ENCODE measurements at regions not wholly inside any gene's neighbourhood (a gene's known extent, or its start where the extent isn't known, plus 50 kb on each side); places are given as distances from the start of the nearest gene placed in this dataset.

DNA sequence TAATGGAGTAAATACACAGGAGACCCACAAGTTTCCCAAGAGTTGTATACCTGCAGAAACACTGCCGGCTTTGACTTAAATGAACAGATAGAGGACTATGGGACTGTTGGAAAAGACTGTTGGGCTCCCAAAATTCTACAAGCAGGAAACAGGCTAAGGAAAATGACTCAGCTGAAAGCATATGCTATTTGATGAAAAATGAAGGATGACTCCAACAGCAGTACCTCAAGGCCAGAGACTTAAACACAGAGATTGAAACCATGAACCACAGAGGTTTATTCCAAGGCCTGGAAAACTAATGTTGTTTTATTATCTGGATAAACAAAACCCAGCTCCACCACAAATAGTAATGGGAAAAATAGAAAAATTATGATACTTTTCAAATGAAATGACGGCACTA lies 187.7 kb downstream of the TNFSF18 start:
- CTCF ChIA-PET = no interaction called here
- no peak for DNase-seq
- intact Hi-C loops (cut with micrococcal nuclease; ENCODE audit: unreplicated experiment) = no loop called here
- no TSS peak for BruUV-seq (replicated peaks)
- H3K27ac Mint-ChIP-seq (ENCODE audit: unreplicated experiment) = no peak overlapping the region
- Histone ChIP-seq H3K36me3 (ENCODE audit: control insufficient read depth, insufficient read depth, low read length) (no peaks in the 10 kb centered on the region), H3K4me3 (ENCODE audit: low read depth, low read length) (no peak overlapping the region), H3K9me3 (no peaks in the 10 kb centered on the region; the same call in 1 of the 2 replicates), H3K27me3 (replicated peaks; ENCODE audit: control insufficient read depth, insufficient read depth, low read length) (no peaks in the 10 kb centered on the region), H3K4me1 (no peaks in the 10 kb centered on the region)
- no peaks in the 10 kb centered on the region for H3K9me3 Mint-ChIP-seq (ENCODE audit: unreplicated experiment)
- no peaks in the 10 kb centered on the region for H3K36me3 Mint-ChIP-seq (ENCODE audit: insufficient read depth, unreplicated experiment)
- POLR2A ChIA-PET = no interaction called here
- TF ChIP-seq, protein P1, sequence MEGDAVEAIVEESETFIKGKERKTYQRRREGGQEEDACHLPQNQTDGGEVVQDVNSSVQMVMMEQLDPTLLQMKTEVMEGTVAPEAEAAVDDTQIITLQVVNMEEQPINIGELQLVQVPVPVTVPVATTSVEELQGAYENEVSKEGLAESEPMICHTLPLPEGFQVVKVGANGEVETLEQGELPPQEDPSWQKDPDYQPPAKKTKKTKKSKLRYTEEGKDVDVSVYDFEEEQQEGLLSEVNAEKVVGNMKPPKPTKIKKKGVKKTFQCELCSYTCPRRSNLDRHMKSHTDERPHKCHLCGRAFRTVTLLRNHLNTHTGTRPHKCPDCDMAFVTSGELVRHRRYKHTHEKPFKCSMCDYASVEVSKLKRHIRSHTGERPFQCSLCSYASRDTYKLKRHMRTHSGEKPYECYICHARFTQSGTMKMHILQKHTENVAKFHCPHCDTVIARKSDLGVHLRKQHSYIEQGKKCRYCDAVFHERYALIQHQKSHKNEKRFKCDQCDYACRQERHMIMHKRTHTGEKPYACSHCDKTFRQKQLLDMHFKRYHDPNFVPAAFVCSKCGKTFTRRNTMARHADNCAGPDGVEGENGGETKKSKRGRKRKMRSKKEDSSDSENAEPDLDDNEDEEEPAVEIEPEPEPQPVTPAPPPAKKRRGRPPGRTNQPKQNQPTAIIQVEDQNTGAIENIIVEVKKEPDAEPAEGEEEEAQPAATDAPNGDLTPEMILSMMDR (IDR thresholded peaks at IDR 0.05; ENCODE audit: insufficient read depth in 1 of 2, low read depth in 1 of 2, low read length in 1 of 2, severe bottlenecking in 1 of 2, unreplicated experiment in 1 of 2) = no peak
- H3K27me3 Mint-ChIP-seq (ENCODE audit: insufficient read depth, unreplicated experiment) = no peaks in the 10 kb centered on the region
- H3K4me1 Mint-ChIP-seq (ENCODE audit: low read depth, unreplicated experiment) = no peaks in the 10 kb centered on the region
- no peak overlapping the region for H3K4me3 Mint-ChIP-seq (ENCODE audit: unreplicated experiment)

DNA sequence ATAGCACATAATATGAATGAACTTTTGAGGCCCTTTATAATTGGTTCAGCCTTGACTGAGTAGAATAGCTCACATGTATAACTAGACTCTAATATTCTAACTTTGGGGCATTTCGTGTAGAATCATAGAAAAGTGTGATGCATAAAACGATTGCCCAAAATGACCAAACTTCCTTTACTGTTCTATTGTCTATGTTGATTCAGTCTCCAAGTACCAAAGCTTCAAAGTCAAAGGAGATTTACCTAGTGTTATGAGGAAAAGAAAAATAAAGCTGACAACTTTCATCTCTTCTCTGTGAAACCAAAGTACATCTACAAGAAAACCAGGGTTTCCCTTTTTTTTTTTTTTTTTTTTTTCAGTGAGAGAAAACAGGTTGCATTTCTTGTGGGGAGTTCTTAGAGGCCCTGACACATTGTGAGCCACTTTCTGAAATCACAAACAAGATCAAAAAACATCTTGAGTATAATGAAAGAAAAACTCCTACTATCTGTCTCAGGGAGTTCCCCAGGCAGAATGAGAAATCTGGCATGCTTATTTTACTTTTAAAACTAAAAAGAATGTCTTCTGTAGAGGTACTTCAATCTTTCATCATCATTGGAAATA lies 183.4 kb downstream of the TNFSF18 start:
- no peak overlapping the region for H3K4me3 ChIP-seq (ENCODE audit: low read depth, low read length)
- H3K4me1 ChIP-seq = peaks cover 12% of the 10 kb centered on the region
- BruUV-seq (replicated peaks) = no TSS peak
- TF ChIP-seq, protein P1 (IDR thresholded peaks at IDR 0.05; ENCODE audit: insufficient read depth in 1 of 2, low read depth in 1 of 2, low read length in 1 of 2, severe bottlenecking in 1 of 2, unreplicated experiment in 1 of 2) = no peak
- H3K27me3 ChIP-seq (replicated peaks; ENCODE audit: control insufficient read depth, insufficient read depth, low read length) = no peaks in the 10 kb centered on the region
- no peak overlapping the region for H3K27ac Mint-ChIP-seq (ENCODE audit: unreplicated experiment)
- H3K36me3 ChIP-seq (ENCODE audit: control insufficient read depth, insufficient read depth, low read length) = no peaks in the 10 kb centered on the region
- ChIA-PET CTCF (no interaction called here), POLR2A (no interaction called here)
- H3K9me3 ChIP-seq = no peaks in the 10 kb centered on the region; the same call in 1 of the 2 replicates
- peaks cover 14% of the 10 kb centered on the region for H3K4me1 Mint-ChIP-seq (ENCODE audit: low read depth, unreplicated experiment)
- no peaks in the 10 kb centered on the region for H3K9me3 Mint-ChIP-seq (ENCODE audit: unreplicated experiment)
- DNase-seq = no peak
- no peaks in the 10 kb centered on the region for H3K27me3 Mint-ChIP-seq (ENCODE audit: insufficient read depth, unreplicated experiment)
- intact Hi-C loops (cut with micrococcal nuclease; ENCODE audit: unreplicated experiment) = no loop called here
- H3K4me3 Mint-ChIP-seq (ENCODE audit: unreplicated experiment) = no peak overlapping the region
- H3K36me3 Mint-ChIP-seq (ENCODE audit: insufficient read depth, unreplicated experiment) = no peaks in the 10 kb centered on the region

DNA sequence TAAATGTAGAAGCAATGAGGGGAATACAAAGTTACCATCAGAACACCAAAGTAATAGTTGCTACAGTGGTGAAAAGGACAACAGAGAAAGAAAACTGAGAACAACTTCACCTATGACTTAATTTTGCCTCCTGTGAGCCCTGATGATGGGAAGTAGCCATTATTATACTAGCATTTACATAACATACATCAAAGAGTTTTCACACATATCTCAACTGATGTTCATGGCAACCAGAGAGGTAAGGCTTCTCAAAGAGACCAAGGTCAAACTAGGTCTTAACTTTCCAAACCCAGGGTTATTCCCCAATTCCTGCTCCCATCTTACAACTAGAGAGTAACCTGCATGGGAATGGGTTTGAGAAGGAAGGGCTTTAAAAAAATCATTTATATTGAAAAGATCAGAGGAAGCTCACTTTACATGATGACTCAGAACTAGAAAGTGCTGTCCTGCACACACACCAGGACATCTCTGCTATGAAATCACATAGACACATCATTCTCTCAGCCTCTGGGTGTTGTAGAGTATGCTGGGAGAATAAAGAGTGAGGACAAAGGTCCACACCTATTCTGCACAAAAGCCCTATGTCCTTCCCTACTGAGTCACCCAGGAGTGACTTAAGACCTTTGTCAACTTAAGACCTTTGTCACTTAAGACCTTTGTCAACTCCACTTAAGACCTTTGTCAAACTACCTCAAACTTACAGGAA lies 179.7 kb downstream of the TNFSF18 start:
- no peaks in the 10 kb centered on the region for H3K27me3 Mint-ChIP-seq (ENCODE audit: insufficient read depth, unreplicated experiment)
- ChIA-PET POLR2A (no interaction called here), CTCF (no interaction called here)
- peak; percentile 38 to 48 for DNase-seq
- TF ChIP-seq, protein P1 (IDR thresholded peaks at IDR 0.05; ENCODE audit: insufficient read depth in 1 of 2, low read depth in 1 of 2, low read length in 1 of 2, severe bottlenecking in 1 of 2, unreplicated experiment in 1 of 2) = no peak
- H3K27ac Mint-ChIP-seq (ENCODE audit: unreplicated experiment) = peak overlapping the region; percentile 77
- H3K9me3 Mint-ChIP-seq (ENCODE audit: unreplicated experiment) = no peaks in the 10 kb centered on the region
- H3K9me3 ChIP-seq = no peaks in the 10 kb centered on the region
- H3K36me3 Mint-ChIP-seq (ENCODE audit: insufficient read depth, unreplicated experiment) = no peaks in the 10 kb centered on the region
- intact Hi-C loops (cut with micrococcal nuclease; ENCODE audit: unreplicated experiment) = no loop called here
- H3K4me3 ChIP-seq (ENCODE audit: low read depth, low read length) = no peak overlapping the region
- H3K4me1 ChIP-seq = peaks cover 15% of the 10 kb centered on the region
- H3K4me3 Mint-ChIP-seq (ENCODE audit: unreplicated experiment) = no peak overlapping the region
- BruUV-seq (replicated peaks) = no TSS peak
- peaks cover 15% of the 10 kb centered on the region for H3K4me1 Mint-ChIP-seq (ENCODE audit: low read depth, unreplicated experiment)
- H3K27me3 ChIP-seq (replicated peaks; ENCODE audit: control insufficient read depth, insufficient read depth, low read length) = no peaks in the 10 kb centered on the region
- no peaks in the 10 kb centered on the region for H3K36me3 ChIP-seq (ENCODE audit: control insufficient read depth, insufficient read depth, low read length)

Measured in Caco-2 (cell line).